PC-3 (cell line): ENCODE measurements at regions not wholly inside any gene's neighbourhood (a gene's known extent, or its start where the extent isn't known, plus 50 kb on each side); places are given as distances from the start of the nearest gene placed in this dataset.

Experiments
- ATAC-seq: fragments of 200-7000 bp; cut with Tn5 transposase; 2 replicates; pipeline ENCODE4 v1.9.1; 2020; ENCODE audit warnings: mild to moderate bottlenecking, moderate library complexity
- BruUV-seq: library from RNA; stranded (reverse); fragments of 400-500 nt; replicated peaks from 2 replicates; lab custom pipeline; 2021; lab: Mats Ljungman, UMichigan
- CTCF ChIA-PET: fragments of 300-600 bp; sonication (Branson Sonifier 250); formaldehyde crosslinking; loops from one replicate; lab custom pipeline; 2022; ENCODE audit warnings: antibody characterized with exemption; lab: Charles Lee
- POLR2A ChIA-PET: fragments of 300-600 bp; sonication (Branson Sonifier 250); formaldehyde crosslinking; loops from one replicate; lab custom pipeline; 2022; ENCODE audit warnings: antibody characterized with exemption; ENCODE audit not compliant: unreplicated experiment; lab: Charles Lee
- DNase-seq: peaks from one replicate; pipeline ENCODE4 v3.0.0-alpha.2; 2015
- H2AFZ ChIP-seq: fragments of 300-600 bp; sonication (generic); 2 replicates; pipeline ENCODE4 v1.6.0; 2016; ENCODE audit warnings: antibody characterized with exemption, low read length
- H3F3A ChIP-seq: fragments of 300-600 bp; sonication (generic); one replicate; pipeline ENCODE4 v1.6.0; 2017; ENCODE audit warnings: antibody characterized with exemption, low read length, control low read depth, mild to moderate bottlenecking; ENCODE audit not compliant: unreplicated experiment
- H3K27ac ChIP-seq: fragments of 300-600 bp; sonication (generic); 2 replicates; pipeline ENCODE4 v1.5.1; 2016; ENCODE audit warnings: mild to moderate bottlenecking, low read length
- H3K27me3 ChIP-seq: fragments of 300-600 bp; sonication (generic); 2 replicates; pipeline ENCODE4 v1.6.1; 2016; ENCODE audit warnings: low read length, mixed read lengths
- H3K36me3 ChIP-seq: fragments of 300-600 bp; sonication (generic); 2 replicates; pipeline ENCODE4 v1.6.1; 2016; ENCODE audit warnings: low read depth, mixed run types, low read length, mixed read lengths
- H3K4me1 ChIP-seq: fragments of 300-600 bp; sonication (generic); 2 replicates; pipeline ENCODE4 v1.5.1; 2016; ENCODE audit warnings: low read length; ENCODE audit not compliant: insufficient read depth
- H3K4me2 ChIP-seq: fragments of 300-600 bp; sonication (generic); 2 replicates; pipeline ENCODE4 v1.6.0; 2016; ENCODE audit warnings: low read length
- H3K4me3 ChIP-seq: fragments of 300-600 bp; sonication (generic); 2 replicates; pipeline ENCODE4 v1.5.1; 2016; ENCODE audit warnings: mild to moderate bottlenecking, low read length, mixed read lengths
- H3K79me2 ChIP-seq: fragments of 300-600 bp; sonication (generic); 2 replicates; pipeline ENCODE4 v1.6.1; 2017; ENCODE audit warnings: low read length, mixed read lengths
- H3K9ac ChIP-seq: fragments of 300-600 bp; sonication (generic); 2 replicates; pipeline ENCODE4 v1.6.0; 2016; ENCODE audit warnings: mild to moderate bottlenecking, low read length
- H3K9me2 ChIP-seq: fragments of 300-600 bp; sonication (generic); replicated peaks from 2 replicates; pipeline ENCODE4 v1.6.1; 2016; ENCODE audit warnings: mixed run types, low read length, mixed read lengths
- H3K9me3 ChIP-seq: fragments of 300-600 bp; sonication (generic); 2 replicates; pipeline ENCODE4 v1.6.1; 2016; ENCODE audit warnings: low read length, mixed read lengths
- H4K20me1 ChIP-seq: fragments of 300-600 bp; sonication (generic); 2 replicates; pipeline ENCODE4 v1.6.1; 2016; ENCODE audit warnings: low read length, mixed read lengths
- CTCF ChIP-seq: fragments of 300-600 bp; sonication (generic); conservative IDR thresholded peaks from 2 replicates; pipeline ENCODE4 v1.5.1; 2017; ENCODE audit warnings: antibody characterized with exemption, low read depth, mild to moderate bottlenecking, low read length
- EZH2 ChIP-seq: fragments of 300-600 bp; sonication (generic); IDR thresholded peaks from one replicate; pipeline ENCODE4 v1.6.1; 2017; ENCODE audit warnings: antibody characterized with exemption, mild to moderate bottlenecking, low read length; ENCODE audit not compliant: unreplicated experiment
- EZH2phosphoT487 ChIP-seq: fragments of 300-600 bp; sonication (generic); IDR thresholded peaks from 2 replicates; pipeline ENCODE4 v1.6.1; 2018; ENCODE audit warnings: mild to moderate bottlenecking, antibody characterized with exemption, low read length, borderline replicate concordance
- intact Hi-C: fragments of 100-400 bp; cut with micrococcal nuclease; formaldehyde crosslinking; loops from 2 replicates; pipeline ENCODE4 v1.9.0; 2023

GRCh38 chr20:5442101-5442500 lies 125.3 kb upstream of the PROKR2 start:
- H3K9me3 ChIP-seq = no peaks in the 10 kb centered on the region
- no peak for DNase-seq
- no peak for ATAC-seq
- no peak overlapping the region for H2AFZ ChIP-seq
- no peaks in the 10 kb centered on the region for H3K4me1 ChIP-seq
- TF ChIP-seq EZH2 (no peak), CTCF (no peak), EZH2phosphoT487 (no peak)
- no peaks in the 10 kb centered on the region for H4K20me1 ChIP-seq
- no TSS peak for BruUV-seq
- H3K36me3 ChIP-seq = no peaks in the 10 kb centered on the region
- H3K9me2 ChIP-seq = no peaks in the 10 kb centered on the region
- POLR2A ChIA-PET = no interaction called here
- H3K79me2 ChIP-seq = no peaks in the 10 kb centered on the region
- peaks cover 80% of the 10 kb centered on the region for H3K27me3 ChIP-seq
- CTCF ChIA-PET = no interaction called here
- H3K27ac ChIP-seq = no peak overlapping the region
- no peak overlapping the region for H3K4me3 ChIP-seq
- H3F3A ChIP-seq = no peaks in the 10 kb centered on the region
- intact Hi-C loops = no loop called here
- no peak overlapping the region for H3K4me2 ChIP-seq
- H3K9ac ChIP-seq = no peak overlapping the region

- no peaks in the 10 kb centered on the region for H3K9me2 ChIP-seq
- no peak for DNase-seq
- no peak overlapping the region for H3K27ac ChIP-seq
- CTCF ChIA-PET = no interaction called here
- intact Hi-C loops = loop anchor here (5.0 kb wide), 1 partner anchor 227 kb away; no protein-coding TSS in a partner anchor
- BruUV-seq = no TSS peak
- no peaks in the 10 kb centered on the region for H3K4me1 ChIP-seq
- no peaks in the 10 kb centered on the region for H3K9me3 ChIP-seq
- H3K4me3 ChIP-seq = no peak overlapping the region
- H3K9ac ChIP-seq = no peak overlapping the region
- no peaks in the 10 kb centered on the region for H3F3A ChIP-seq
- POLR2A ChIA-PET = no interaction called here
- H3K79me2 ChIP-seq = no peaks in the 10 kb centered on the region
- H3K36me3 ChIP-seq = no peaks in the 10 kb centered on the region
- H4K20me1 ChIP-seq = no peaks in the 10 kb centered on the region
- TF ChIP-seq EZH2phosphoT487 (no peak), EZH2 (no peak), CTCF (no peak)
- peaks cover 84% of the 10 kb centered on the region for H3K27me3 ChIP-seq
- H2AFZ ChIP-seq = no peak overlapping the region
- no peak overlapping the region for H3K4me2 ChIP-seq
- no peak for ATAC-seq
Observed at GRCh38 chr20:5434116-5434515, 117.4 kb upstream of the PROKR2 start.

- Histone ChIP-seq H3K9me2 (no peaks in the 10 kb centered on the region), H3K9ac (no peak overlapping the region), H3K27me3 (peaks cover 86% of the 10 kb centered on the region), H3K4me3 (no peak overlapping the region), H3K9me3 (no peaks in the 10 kb centered on the region), H3K36me3 (no peaks in the 10 kb centered on the region), H3F3A (no peaks in the 10 kb centered on the region), H4K20me1 (no peaks in the 10 kb centered on the region), H2AFZ (no peak overlapping the region), H3K79me2 (no peaks in the 10 kb centered on the region), H3K4me1 (no peaks in the 10 kb centered on the region), H3K27ac (no peak overlapping the region), H3K4me2 (no peak overlapping the region)
- POLR2A ChIA-PET = no interaction called here
- no TSS peak for BruUV-seq
- intact Hi-C loops = loop anchor here (5.0 kb wide), 1 partner anchor 226 kb away; no protein-coding TSS in a partner anchor
- CTCF ChIA-PET = no interaction called here
- ATAC-seq (no peak), DNase-seq (no peak)
- TF ChIP-seq EZH2 = no peak
- TF ChIP-seq EZH2phosphoT487 = no peak
- no peak for TF ChIP-seq CTCF
Observed at GRCh38 chr20:5433352-5433751, 116.6 kb upstream of the PROKR2 start.
